KMS-11 (cell line): ENCODE measurements at regions not wholly inside any gene's neighbourhood (a gene's known extent, or its start where the extent isn't known, plus 50 kb on each side); places are given as distances from the start of the nearest gene placed in this dataset.

Experiments used
- H2AFZ ChIP-seq: fragments of 200-600 bp; sonication (generic); 2 replicates; pipeline ENCODE4 v1.6.1; 2016; ENCODE audit warnings: antibody characterized with exemption, mixed run types, low read depth
- H3K27ac ChIP-seq: fragments of 200-600 bp; sonication (generic); 2 replicates; pipeline ENCODE4 v1.6.1; 2016; ENCODE audit warnings: mild to moderate bottlenecking, mixed run types
- H3K27me3 ChIP-seq: fragments of 200-600 bp; sonication (generic); 2 replicates; pipeline ENCODE4 v1.6.1; 2017; ENCODE audit warnings: mild to moderate bottlenecking, low read depth, mixed run types, moderate library complexity; ENCODE audit not compliant: insufficient read depth
- H3K36me3 ChIP-seq: fragments of 200-600 bp; sonication (generic); 2 replicates; pipeline ENCODE4 v1.6.1; 2017; ENCODE audit warnings: mild to moderate bottlenecking, mixed run types; ENCODE audit not compliant: insufficient read depth
- H3K4me1 ChIP-seq: fragments of 200-600 bp; sonication (generic); 2 replicates; pipeline ENCODE4 v1.6.1; 2016; ENCODE audit warnings: mild to moderate bottlenecking, low read depth, mixed run types; ENCODE audit not compliant: poor library complexity, severe bottlenecking
- H3K4me2 ChIP-seq: fragments of 200-600 bp; sonication (generic); 2 replicates; pipeline ENCODE4 v1.7.0; 2016; ENCODE audit warnings: mild to moderate bottlenecking, mixed run types
- H3K4me3 ChIP-seq: fragments of 200-600 bp; sonication (generic); IDR thresholded peaks from 2 replicates; pipeline ENCODE4 v1.6.1; 2017; ENCODE audit warnings: low read depth, low read length, mixed read lengths; ENCODE audit not compliant: insufficient read depth
- H3K79me2 ChIP-seq: fragments of 200-600 bp; sonication (generic); 2 replicates; pipeline ENCODE4 v1.6.1; 2016; ENCODE audit warnings: low read depth, mixed run types; ENCODE audit not compliant: insufficient read depth
- H3K9ac ChIP-seq: fragments of 200-600 bp; sonication (generic); 2 replicates; pipeline ENCODE4 v1.6.1; 2016; ENCODE audit warnings: mild to moderate bottlenecking, mixed run types
- H4K20me1 ChIP-seq: fragments of 200-600 bp; sonication (generic); 2 replicates; pipeline ENCODE4 v1.6.1; 2016; ENCODE audit warnings: mild to moderate bottlenecking, mixed run types; ENCODE audit not compliant: insufficient read depth
- TF ChIP-seq, protein P1 (sequence below): fragments of 200-600 bp; sonication (generic); conservative IDR thresholded peaks from 2 replicates; pipeline ENCODE4 v1.6.1; 2017; ENCODE audit warnings: low read depth, mild to moderate bottlenecking, antibody characterized with exemption, low read length, moderate library complexity, mixed read lengths

DNA sequence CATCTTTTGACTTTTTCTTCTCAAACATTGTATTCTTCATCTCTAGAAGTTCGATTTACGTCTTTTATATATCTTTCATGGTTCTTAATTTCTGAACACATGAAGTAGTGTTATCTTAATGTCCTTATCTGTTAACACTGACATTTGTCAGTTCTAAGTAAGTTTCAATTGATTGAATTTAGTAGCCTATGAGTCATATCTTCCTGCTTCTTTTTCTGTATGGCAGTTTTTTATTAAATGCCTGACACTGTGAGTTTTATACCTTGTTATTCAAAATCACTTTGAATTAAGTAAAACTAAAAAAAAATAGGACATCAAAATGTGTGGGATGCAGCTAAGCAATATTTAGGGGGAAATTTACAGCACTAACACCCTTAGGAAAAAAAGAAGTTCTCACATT, 707.0 kb upstream of the ACO1 start:
- H3K4me2 ChIP-seq: no peak overlapping the region
- H2AFZ ChIP-seq: no peak overlapping the region
- no peak overlapping the region for H3K9ac ChIP-seq
- H3K4me1 ChIP-seq: no peaks in the 10 kb centered on the region
- no peaks in the 10 kb centered on the region for H3K36me3 ChIP-seq
- no peaks in the 10 kb centered on the region for H3K27me3 ChIP-seq
- no peaks in the 10 kb centered on the region for H3K79me2 ChIP-seq
- no peak overlapping the region for H3K27ac ChIP-seq
- TF ChIP-seq, protein P1, sequence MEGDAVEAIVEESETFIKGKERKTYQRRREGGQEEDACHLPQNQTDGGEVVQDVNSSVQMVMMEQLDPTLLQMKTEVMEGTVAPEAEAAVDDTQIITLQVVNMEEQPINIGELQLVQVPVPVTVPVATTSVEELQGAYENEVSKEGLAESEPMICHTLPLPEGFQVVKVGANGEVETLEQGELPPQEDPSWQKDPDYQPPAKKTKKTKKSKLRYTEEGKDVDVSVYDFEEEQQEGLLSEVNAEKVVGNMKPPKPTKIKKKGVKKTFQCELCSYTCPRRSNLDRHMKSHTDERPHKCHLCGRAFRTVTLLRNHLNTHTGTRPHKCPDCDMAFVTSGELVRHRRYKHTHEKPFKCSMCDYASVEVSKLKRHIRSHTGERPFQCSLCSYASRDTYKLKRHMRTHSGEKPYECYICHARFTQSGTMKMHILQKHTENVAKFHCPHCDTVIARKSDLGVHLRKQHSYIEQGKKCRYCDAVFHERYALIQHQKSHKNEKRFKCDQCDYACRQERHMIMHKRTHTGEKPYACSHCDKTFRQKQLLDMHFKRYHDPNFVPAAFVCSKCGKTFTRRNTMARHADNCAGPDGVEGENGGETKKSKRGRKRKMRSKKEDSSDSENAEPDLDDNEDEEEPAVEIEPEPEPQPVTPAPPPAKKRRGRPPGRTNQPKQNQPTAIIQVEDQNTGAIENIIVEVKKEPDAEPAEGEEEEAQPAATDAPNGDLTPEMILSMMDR: no peak
- H4K20me1 ChIP-seq: no peaks in the 10 kb centered on the region
- no peak overlapping the region for H3K4me3 ChIP-seq

- H3K9ac ChIP-seq: no peak overlapping the region
- H3K27me3 ChIP-seq: no peaks in the 10 kb centered on the region
- H4K20me1 ChIP-seq: no peaks in the 10 kb centered on the region
- H3K79me2 ChIP-seq: no peaks in the 10 kb centered on the region
- no peaks in the 10 kb centered on the region for H3K36me3 ChIP-seq
- no peak overlapping the region for H2AFZ ChIP-seq
- H3K4me2 ChIP-seq: no peak overlapping the region
- no peak overlapping the region for H3K4me3 ChIP-seq
- H3K4me1 ChIP-seq: no peaks in the 10 kb centered on the region
- TF ChIP-seq, protein P1: no peak
- H3K27ac ChIP-seq: no peak overlapping the region
Observed at GRCh38 chr9:31677877-31678276, 706.6 kb upstream of the ACO1 start.

GRCh38 chr9:31683116-31683515, 701.3 kb upstream of the ACO1 start:
- no peaks in the 10 kb centered on the region for H3K4me1 ChIP-seq
- TF ChIP-seq, protein P1: no peak
- no peak overlapping the region for H3K9ac ChIP-seq
- no peaks in the 10 kb centered on the region for H3K79me2 ChIP-seq
- H2AFZ ChIP-seq: no peak overlapping the region
- H3K4me2 ChIP-seq: no peak overlapping the region
- no peaks in the 10 kb centered on the region for H3K36me3 ChIP-seq
- no peak overlapping the region for H3K4me3 ChIP-seq
- H3K27me3 ChIP-seq: no peaks in the 10 kb centered on the region
- H4K20me1 ChIP-seq: no peaks in the 10 kb centered on the region
- H3K27ac ChIP-seq: no peak overlapping the region

GRCh38 chr9:31697956-31698355, 686.5 kb upstream of the ACO1 start:
- TF ChIP-seq, protein P1: no peak
- no peak overlapping the region for H2AFZ ChIP-seq
- no peaks in the 10 kb centered on the region for H3K79me2 ChIP-seq
- H3K27me3 ChIP-seq: no peaks in the 10 kb centered on the region
- no peak overlapping the region for H3K27ac ChIP-seq
- no peaks in the 10 kb centered on the region for H4K20me1 ChIP-seq
- H3K4me2 ChIP-seq: no peak overlapping the region
- no peaks in the 10 kb centered on the region for H3K4me1 ChIP-seq
- H3K9ac ChIP-seq: no peak overlapping the region
- H3K36me3 ChIP-seq: no peaks in the 10 kb centered on the region
- H3K4me3 ChIP-seq: no peak overlapping the region

- Histone ChIP-seq H3K79me2 (no peaks in the 10 kb centered on the region), H2AFZ (no peak overlapping the region), H3K4me2 (no peak overlapping the region), H3K27me3 (no peaks in the 10 kb centered on the region), H4K20me1 (no peaks in the 10 kb centered on the region), H3K36me3 (no peaks in the 10 kb centered on the region), H3K4me1 (no peaks in the 10 kb centered on the region), H3K27ac (no peak overlapping the region), H3K4me3 (no peak overlapping the region), H3K9ac (no peak overlapping the region)
- TF ChIP-seq, protein P1: no peak
Observed at GRCh38 chr9:31699836-31700235, 684.6 kb upstream of the ACO1 start.
